Glutamatergic neuron (in vitro differentiated cells): ENCODE measurements at regions not wholly inside any gene's neighbourhood (a gene's known extent, or its start where the extent isn't known, plus 50 kb on each side); places are given as distances from the start of the nearest gene placed in this dataset.
"Not testable (repeated sequence)": the region's sequence is repeated elsewhere in the genome, so short reads cannot be mapped to it uniquely, and the experiment has no call there.

Source experiments
- DNase-seq: peaks from one replicate; pipeline ENCODE4 v3.0.0; 2022
- H3K27ac Mint-ChIP-seq: one replicate; pipeline ENCODE4 v1.8.0; 2020; ENCODE audit warnings: mild to moderate bottlenecking, mixed read lengths, inconsistent platforms; ENCODE audit not compliant: unreplicated experiment
- H3K27me3 Mint-ChIP-seq: one replicate; pipeline ENCODE4 v1.8.0; 2020; ENCODE audit warnings: mild to moderate bottlenecking, moderate library complexity, mixed read lengths, inconsistent platforms; ENCODE audit not compliant: unreplicated experiment
- H3K36me3 Mint-ChIP-seq: one replicate; pipeline ENCODE4 v1.8.0; 2020; ENCODE audit warnings: mild to moderate bottlenecking, mixed read lengths, inconsistent platforms; ENCODE audit not compliant: unreplicated experiment
- H3K4me1 Mint-ChIP-seq: one replicate; pipeline ENCODE4 v1.8.0; 2020; ENCODE audit warnings: mild to moderate bottlenecking, low read depth, mixed read lengths, inconsistent platforms; ENCODE audit not compliant: unreplicated experiment
- H3K4me3 Mint-ChIP-seq: one replicate; pipeline ENCODE4 v1.8.0; 2020; ENCODE audit warnings: mild to moderate bottlenecking, mixed read lengths, inconsistent platforms; ENCODE audit not compliant: unreplicated experiment
- H3K9me3 Mint-ChIP-seq: one replicate; pipeline ENCODE4 v1.8.0; 2020; ENCODE audit warnings: mild to moderate bottlenecking, moderate library complexity, mixed read lengths, inconsistent platforms; ENCODE audit not compliant: unreplicated experiment
- TF ChIP-seq, protein P1 (sequence below): fragments of 200-600 bp; sonication (generic); IDR thresholded peaks from one replicate; pipeline ENCODE4 v1.5.0; 2021; ENCODE audit not compliant: partially characterized antibody, unreplicated experiment

DNA sequence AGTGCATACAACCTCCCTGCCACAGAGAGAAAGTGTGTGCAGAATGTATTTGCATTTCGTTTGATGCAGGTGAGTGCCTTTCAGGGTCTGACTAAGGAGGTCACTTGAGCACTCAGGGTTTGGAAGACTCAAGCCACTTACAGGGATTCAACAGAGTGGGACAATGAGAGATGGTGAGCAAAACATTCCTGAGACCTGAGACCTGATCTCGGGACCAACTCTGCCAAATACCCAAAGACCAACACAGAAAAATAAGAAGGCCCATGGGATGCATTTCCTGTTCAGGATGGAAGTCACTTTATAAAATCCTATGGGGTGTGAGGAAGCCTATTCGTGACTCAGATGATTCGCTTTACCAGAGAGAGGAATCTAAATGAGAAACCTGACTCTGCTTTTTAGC lies 65.2 kb upstream of the LARGE1 start:
- no peak overlapping the region for H3K4me3 Mint-ChIP-seq
- DNase-seq: no peak
- peaks cover 2% of the 10 kb centered on the region for H3K27me3 Mint-ChIP-seq
- peaks cover 4% of the 10 kb centered on the region for H3K4me1 Mint-ChIP-seq
- TF ChIP-seq, protein P1, sequence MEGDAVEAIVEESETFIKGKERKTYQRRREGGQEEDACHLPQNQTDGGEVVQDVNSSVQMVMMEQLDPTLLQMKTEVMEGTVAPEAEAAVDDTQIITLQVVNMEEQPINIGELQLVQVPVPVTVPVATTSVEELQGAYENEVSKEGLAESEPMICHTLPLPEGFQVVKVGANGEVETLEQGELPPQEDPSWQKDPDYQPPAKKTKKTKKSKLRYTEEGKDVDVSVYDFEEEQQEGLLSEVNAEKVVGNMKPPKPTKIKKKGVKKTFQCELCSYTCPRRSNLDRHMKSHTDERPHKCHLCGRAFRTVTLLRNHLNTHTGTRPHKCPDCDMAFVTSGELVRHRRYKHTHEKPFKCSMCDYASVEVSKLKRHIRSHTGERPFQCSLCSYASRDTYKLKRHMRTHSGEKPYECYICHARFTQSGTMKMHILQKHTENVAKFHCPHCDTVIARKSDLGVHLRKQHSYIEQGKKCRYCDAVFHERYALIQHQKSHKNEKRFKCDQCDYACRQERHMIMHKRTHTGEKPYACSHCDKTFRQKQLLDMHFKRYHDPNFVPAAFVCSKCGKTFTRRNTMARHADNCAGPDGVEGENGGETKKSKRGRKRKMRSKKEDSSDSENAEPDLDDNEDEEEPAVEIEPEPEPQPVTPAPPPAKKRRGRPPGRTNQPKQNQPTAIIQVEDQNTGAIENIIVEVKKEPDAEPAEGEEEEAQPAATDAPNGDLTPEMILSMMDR: no peak
- no peak overlapping the region for H3K27ac Mint-ChIP-seq
- H3K9me3 Mint-ChIP-seq: peaks cover 3% of the 10 kb centered on the region
- no peaks in the 10 kb centered on the region for H3K36me3 Mint-ChIP-seq

DNA sequence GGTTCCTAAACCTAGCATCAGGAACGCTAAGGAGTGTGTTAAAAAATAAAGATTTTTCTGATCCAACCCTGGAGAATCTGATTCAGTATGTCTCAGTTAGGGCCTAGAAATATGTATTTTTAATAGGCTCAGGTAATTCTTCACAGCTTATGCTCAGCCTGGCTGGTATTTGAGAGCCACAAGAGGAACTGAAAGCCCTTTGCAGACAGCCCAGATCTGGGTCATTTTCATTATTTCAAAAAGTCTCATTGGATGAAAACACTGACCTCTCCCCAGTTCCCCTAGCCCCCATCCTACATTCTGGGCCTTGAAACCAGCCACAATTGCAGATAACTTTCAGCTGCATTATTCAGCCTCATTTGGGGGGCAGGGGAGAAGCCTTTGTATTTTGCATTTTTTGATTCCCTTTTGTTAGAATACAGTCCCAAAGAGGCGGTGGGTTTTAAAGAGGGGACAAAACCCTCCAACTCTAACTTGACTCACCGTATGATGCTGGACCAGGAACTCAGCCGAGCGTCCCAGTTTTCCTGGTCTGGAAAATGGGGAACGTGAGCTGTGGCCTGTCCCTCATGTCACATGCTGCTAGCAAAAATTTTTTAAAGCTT lies 66.0 kb upstream of the LARGE1 start:
- no peaks in the 10 kb centered on the region for H3K36me3 Mint-ChIP-seq
- H3K4me1 Mint-ChIP-seq: peaks cover 4% of the 10 kb centered on the region
- H3K27ac Mint-ChIP-seq: no peak overlapping the region
- TF ChIP-seq, protein P1: no peak
- H3K27me3 Mint-ChIP-seq: peaks cover 2% of the 10 kb centered on the region
- H3K4me3 Mint-ChIP-seq: no peak overlapping the region
- DNase-seq: no peak
- H3K9me3 Mint-ChIP-seq: peaks cover 3% of the 10 kb centered on the region

DNA sequence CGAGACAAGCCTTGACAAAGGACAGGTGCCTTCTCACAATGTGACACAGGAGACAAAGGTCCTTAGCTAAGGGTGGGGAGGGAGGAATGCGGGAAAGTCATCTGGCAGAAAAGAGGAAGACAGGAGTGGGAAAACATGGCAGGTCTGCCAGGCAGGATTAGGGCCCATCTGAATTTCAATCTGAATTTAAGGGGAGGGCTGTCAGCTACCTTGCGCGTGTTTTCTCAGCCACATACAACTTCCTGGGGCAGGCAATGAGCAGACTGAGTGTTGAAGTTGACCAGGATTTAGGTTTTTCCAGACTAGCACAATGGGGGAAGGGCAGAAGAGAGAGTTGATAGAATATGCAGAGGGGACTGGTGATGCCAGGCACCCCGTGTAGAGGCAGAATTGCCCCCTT lies 66.7 kb upstream of the LARGE1 start:
- no peak overlapping the region for H3K27ac Mint-ChIP-seq
- TF ChIP-seq, protein P1: no peak
- DNase-seq: no peak
- no peaks in the 10 kb centered on the region for H3K36me3 Mint-ChIP-seq
- no peak overlapping the region for H3K4me3 Mint-ChIP-seq
- H3K27me3 Mint-ChIP-seq: peaks cover 2% of the 10 kb centered on the region
- peaks cover 4% of the 10 kb centered on the region for H3K4me1 Mint-ChIP-seq
- H3K9me3 Mint-ChIP-seq: no peaks in the 10 kb centered on the region

DNA sequence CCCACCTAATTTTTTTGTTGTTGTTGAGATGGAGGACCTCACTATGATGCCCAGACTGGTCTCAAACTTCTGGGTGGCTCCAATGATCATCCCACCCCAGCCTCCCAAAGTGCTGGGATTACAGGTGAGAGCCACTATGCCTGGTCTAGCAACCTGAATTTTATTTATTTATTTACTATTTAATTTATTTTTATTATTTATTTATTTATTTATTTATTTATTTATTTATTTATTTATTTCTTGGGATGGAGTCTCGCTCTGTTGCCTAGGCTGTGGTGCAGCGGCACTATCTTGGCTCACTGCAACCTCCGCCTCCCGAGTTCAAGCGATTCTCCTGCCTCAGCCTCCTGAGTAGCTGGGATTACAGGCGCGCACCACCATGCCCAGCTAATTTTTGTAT lies 69.0 kb upstream of the LARGE1 start:
- H3K9me3 Mint-ChIP-seq, H3K27ac Mint-ChIP-seq, H3K27me3 Mint-ChIP-seq, H3K4me3 Mint-ChIP-seq, DNase-seq, H3K4me1 Mint-ChIP-seq, H3K36me3 Mint-ChIP-seq: not testable (repeated sequence)

DNA sequence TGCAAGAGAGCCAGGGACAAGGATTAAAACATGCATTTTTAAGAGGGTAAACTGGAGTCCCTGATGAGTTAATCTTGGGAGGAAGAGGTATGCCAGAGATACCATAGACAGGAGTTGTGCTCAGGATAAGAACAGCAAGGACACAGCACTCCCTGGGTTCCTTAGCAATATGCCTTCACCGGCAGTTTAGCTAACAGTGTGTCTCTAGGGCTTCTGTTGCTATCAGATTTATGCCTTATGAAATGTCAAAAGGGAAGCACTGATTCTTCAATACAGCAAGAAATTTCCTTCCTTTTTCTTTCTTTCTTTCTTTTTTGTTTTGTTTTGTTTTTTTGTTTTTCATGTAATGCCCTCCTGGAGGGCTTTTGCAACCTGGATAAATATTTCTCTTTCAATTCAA lies 71.3 kb upstream of the LARGE1 start:
- H3K4me3 Mint-ChIP-seq: no peak overlapping the region
- H3K27ac Mint-ChIP-seq: no peak overlapping the region
- H3K27me3 Mint-ChIP-seq: peaks cover 2% of the 10 kb centered on the region
- TF ChIP-seq, protein P1: no peak
- no peak for DNase-seq
- no peaks in the 10 kb centered on the region for H3K36me3 Mint-ChIP-seq
- no peaks in the 10 kb centered on the region for H3K4me1 Mint-ChIP-seq
- H3K9me3 Mint-ChIP-seq: peaks cover 3% of the 10 kb centered on the region
